CD1c-positive myeloid dendritic cell (primary cell): ENCODE measurements at regions not wholly inside any gene's neighbourhood (a gene's known extent, or its start where the extent isn't known, plus 50 kb on each side); places are given as distances from the start of the nearest gene placed in this dataset.

Source experiments
- DNase-seq: peaks from one replicate; pipeline ENCODE4 v3.0.0-alpha.2; 2016; ENCODE audit errors: extremely low spot score

- DNase-seq = no peak
Observed at GRCh38 chr11:15584158-15584557, 469.4 kb downstream of the INSC start.

GRCh38 chr11:15585602-15586331 lies 471.0 kb downstream of the INSC start:
- DNase-seq = no peak

GRCh38 chr11:15586741-15587473 lies 472.2 kb downstream of the INSC start:
- DNase-seq = no peak

- DNase-seq = no peak
Observed at GRCh38 chr11:15589070-15589626, 474.4 kb downstream of the INSC start.

- DNase-seq = no peak
Observed at GRCh38 chr11:15590132-15590531, 475.4 kb downstream of the INSC start.

GRCh38 chr11:15591112-15591537 lies 476.4 kb downstream of the INSC start:
- DNase-seq = no peak

- DNase-seq = no peak
Observed at GRCh38 chr11:15594607-15595006, 479.9 kb downstream of the INSC start.

GRCh38 chr11:15599376-15599775 lies 484.7 kb downstream of the INSC start:
- DNase-seq = no peak

- DNase-seq = no peak
Observed at GRCh38 chr11:15602047-15602446, 487.3 kb downstream of the INSC start.

GRCh38 chr11:15602785-15603567 lies 488.3 kb downstream of the INSC start:
- DNase-seq = no peak

- no peak for DNase-seq
Observed at GRCh38 chr11:15605094-15605493, 490.4 kb downstream of the INSC start.

GRCh38 chr11:15607361-15608036 lies 492.8 kb downstream of the INSC start:
- DNase-seq = no peak

- no peak for DNase-seq
Observed at GRCh38 chr11:15609445-15609844, 494.7 kb downstream of the INSC start.

GRCh38 chr11:15610881-15611280 lies 496.2 kb downstream of the INSC start:
- no peak for DNase-seq

GRCh38 chr11:15613251-15613650 lies 498.5 kb downstream of the INSC start:
- no peak for DNase-seq

GRCh38 chr11:15613789-15614188 lies 499.1 kb downstream of the INSC start:
- DNase-seq = no peak

- DNase-seq = no peak
Observed at GRCh38 chr11:15615398-15616096, 500.8 kb downstream of the INSC start.

- DNase-seq = no peak
Observed at GRCh38 chr11:15616130-15617105, 501.7 kb downstream of the INSC start.

- no peak for DNase-seq
Observed at GRCh38 chr11:15617126-15617525, 502.4 kb downstream of the INSC start.

- no peak for DNase-seq
Observed at GRCh38 chr11:15618583-15619032, 503.9 kb downstream of the INSC start.
